Skeletal muscle tissue (tissue), 3 donors: ENCODE measurements at regions not wholly inside any gene's neighbourhood (a gene's known extent, or its start where the extent isn't known, plus 50 kb on each side); places are given as distances from the start of the nearest gene placed in this dataset.
A peak's percentile ranks its signal among the peaks of the same experiment; 100 is the strongest.

Experiments
- H3K27ac ChIP-seq: one replicate; pipeline ENCODE4 v1.7.0; 2013; ENCODE audit warnings: mild to moderate bottlenecking, low read depth, low read length, inconsistent platforms
- H3K27me3 ChIP-seq, 3 donors: one replicate each; pipeline ENCODE4 v1.7.0; 2013; ENCODE audit warnings: low read length in 3 of 3; ENCODE audit not compliant: control insufficient read depth in 3 of 3, insufficient read depth in 3 of 3
- H3K36me3 ChIP-seq, 3 donors: one replicate each; pipeline ENCODE4 v1.7.0; 2013; ENCODE audit warnings: low read length in 3 of 3; ENCODE audit not compliant: control insufficient read depth in 3 of 3, insufficient read depth in 3 of 3
- H3K4me1 ChIP-seq, 3 donors: one replicate each; pipeline ENCODE4 v1.7.0; 2013; ENCODE audit warnings: low read length in 3 of 3, mild to moderate bottlenecking in 3 of 3; ENCODE audit not compliant: control insufficient read depth in 3 of 3, insufficient read depth in 3 of 3
- H3K4me3 ChIP-seq, 3 donors: one replicate each; pipeline ENCODE4 v1.7.0; 2013; ENCODE audit warnings: low read length in 3 of 3
- H3K9ac ChIP-seq, 3 donors: one replicate each; pipeline ENCODE4 v1.7.0; 2013; ENCODE audit warnings: low read length in 3 of 3, mild to moderate bottlenecking in 3 of 3, moderate library complexity in 2 of 3, low read depth in 1 of 3
- H3K9me3 ChIP-seq, 3 donors: one replicate each; pipeline ENCODE4 v1.7.0; 2013; ENCODE audit warnings: low read length in 3 of 3; ENCODE audit not compliant: control insufficient read depth in 3 of 3
- donor health status: Osteomylitis.

- Histone ChIP-seq H3K36me3 (no peaks in the 10 kb centered on the region), H3K9ac (no peak overlapping the region), H3K27me3 (peaks cover 76 to 92% (median 90%) of the 10 kb centered on the region in 3 donors), H3K4me1 (no peaks in the 10 kb centered on the region), H3K27ac (no peak overlapping the region), H3K9me3 (peaks cover 0 to 2% (median 0%) of the 10 kb centered on the region in 3 donors), H3K4me3 (no peak overlapping the region)
These were observed 221.5 kb upstream of the FOXF1 start for GRCh38 chr16:86288716-86289294.

GRCh38 chr16:86289304-86289703 lies 221.0 kb upstream of the FOXF1 start:
- H3K4me3 ChIP-seq, result no peak overlapping the region
- no peak overlapping the region for H3K9ac ChIP-seq
- no peaks in the 10 kb centered on the region for H3K9me3 ChIP-seq
- peaks cover 79 to 92% (median 91%) of the 10 kb centered on the region in 3 donors for H3K27me3 ChIP-seq
- no peaks in the 10 kb centered on the region for H3K36me3 ChIP-seq
- no peak overlapping the region for H3K27ac ChIP-seq
- no peaks in the 10 kb centered on the region for H3K4me1 ChIP-seq

- no peaks in the 10 kb centered on the region for H3K9me3 ChIP-seq
- H3K27me3 ChIP-seq, result peaks cover 81 to 93% (median 93%) of the 10 kb centered on the region in 3 donors
- no peak overlapping the region for H3K27ac ChIP-seq
- no peaks in the 10 kb centered on the region for H3K36me3 ChIP-seq
- H3K9ac ChIP-seq, result no peak overlapping the region
- H3K4me3 ChIP-seq, result no peak overlapping the region
- H3K4me1 ChIP-seq, result no peaks in the 10 kb centered on the region
These were observed 220.4 kb upstream of the FOXF1 start for GRCh38 chr16:86289907-86290306.

GRCh38 chr16:86291491-86291890 lies 218.8 kb upstream of the FOXF1 start:
- H3K4me1 ChIP-seq, result no peaks in the 10 kb centered on the region
- no peaks in the 10 kb centered on the region for H3K9me3 ChIP-seq
- H3K9ac ChIP-seq, result no peak overlapping the region
- no peak overlapping the region for H3K27ac ChIP-seq
- no peaks in the 10 kb centered on the region for H3K36me3 ChIP-seq
- H3K27me3 ChIP-seq, result peaks cover 81 to 93% (median 93%) of the 10 kb centered on the region in 3 donors
- no peak overlapping the region for H3K4me3 ChIP-seq

- H3K36me3 ChIP-seq, result no peaks in the 10 kb centered on the region
- H3K4me3 ChIP-seq, result no peak overlapping the region
- H3K9ac ChIP-seq, result no peak overlapping the region
- peaks cover 81 to 93% (median 93%) of the 10 kb centered on the region in 3 donors for H3K27me3 ChIP-seq
- H3K27ac ChIP-seq, result no peak overlapping the region
- no peaks in the 10 kb centered on the region for H3K4me1 ChIP-seq
- H3K9me3 ChIP-seq, result no peaks in the 10 kb centered on the region
These were observed 218.1 kb upstream of the FOXF1 start for GRCh38 chr16:86292171-86292775.

GRCh38 chr16:86292942-86293341 lies 217.4 kb upstream of the FOXF1 start:
- no peaks in the 10 kb centered on the region for H3K9me3 ChIP-seq
- H3K27ac ChIP-seq, result no peak overlapping the region
- H3K36me3 ChIP-seq, result no peaks in the 10 kb centered on the region
- H3K27me3 ChIP-seq, result peaks cover 80 to 94% (median 93%) of the 10 kb centered on the region in 3 donors
- peaks cover 0 to 4% (median 0%) of the 10 kb centered on the region in 3 donors for H3K4me1 ChIP-seq
- H3K4me3 ChIP-seq, result no peak overlapping the region
- no peak overlapping the region for H3K9ac ChIP-seq

- Histone ChIP-seq H3K27ac (no peak overlapping the region), H3K27me3 (peaks cover 80 to 94% (median 92%) of the 10 kb centered on the region in 3 donors), H3K9ac (no peak overlapping the region), H3K4me1 (peaks cover 0 to 5% (median 0%) of the 10 kb centered on the region in 3 donors), H3K9me3 (no peaks in the 10 kb centered on the region), H3K36me3 (no peaks in the 10 kb centered on the region), H3K4me3 (no peak overlapping the region)
These were observed 216.4 kb upstream of the FOXF1 start for GRCh38 chr16:86293906-86294305.

- Histone ChIP-seq H3K4me1 (peaks cover 0 to 5% (median 0%) of the 10 kb centered on the region in 3 donors), H3K4me3 (no peak overlapping the region), H3K9ac (no peak overlapping the region), H3K9me3 (no peaks in the 10 kb centered on the region), H3K27me3 (peaks cover 78 to 95% (median 91%) of the 10 kb centered on the region in 3 donors), H3K27ac (no peak overlapping the region), H3K36me3 (no peaks in the 10 kb centered on the region)
These were observed 215.7 kb upstream of the FOXF1 start for GRCh38 chr16:86294535-86295196.

GRCh38 chr16:86296256-86296655 lies 214.1 kb upstream of the FOXF1 start:
- no peak overlapping the region for H3K27ac ChIP-seq
- peaks cover 80 to 95% (median 90%) of the 10 kb centered on the region in 3 donors for H3K27me3 ChIP-seq
- no peaks in the 10 kb centered on the region for H3K9me3 ChIP-seq
- peaks cover 0 to 5% (median 0%) of the 10 kb centered on the region in 3 donors for H3K4me1 ChIP-seq
- H3K9ac ChIP-seq, result no peak overlapping the region
- no peak overlapping the region for H3K4me3 ChIP-seq
- H3K36me3 ChIP-seq, result no peaks in the 10 kb centered on the region

GRCh38 chr16:86297391-86297790 lies 212.9 kb upstream of the FOXF1 start:
- Histone ChIP-seq H3K36me3 (no peaks in the 10 kb centered on the region), H3K27me3 (peaks cover 78 to 93% (median 85%) of the 10 kb centered on the region in 3 donors), H3K4me1 (peaks cover 0 to 5% (median 0%) of the 10 kb centered on the region in 3 donors), H3K9ac (no peak overlapping the region), H3K27ac (no peak overlapping the region), H3K4me3 (peak overlapping the region in 1 of 3 donors; percentile 15), H3K9me3 (no peaks in the 10 kb centered on the region)
